ENCODE measurements at regions not wholly inside any gene's neighbourhood (a gene's known extent, or its start where the extent isn't known, plus 50 kb on each side); places are given as distances from the start of the nearest gene placed in this dataset.

DNA sequence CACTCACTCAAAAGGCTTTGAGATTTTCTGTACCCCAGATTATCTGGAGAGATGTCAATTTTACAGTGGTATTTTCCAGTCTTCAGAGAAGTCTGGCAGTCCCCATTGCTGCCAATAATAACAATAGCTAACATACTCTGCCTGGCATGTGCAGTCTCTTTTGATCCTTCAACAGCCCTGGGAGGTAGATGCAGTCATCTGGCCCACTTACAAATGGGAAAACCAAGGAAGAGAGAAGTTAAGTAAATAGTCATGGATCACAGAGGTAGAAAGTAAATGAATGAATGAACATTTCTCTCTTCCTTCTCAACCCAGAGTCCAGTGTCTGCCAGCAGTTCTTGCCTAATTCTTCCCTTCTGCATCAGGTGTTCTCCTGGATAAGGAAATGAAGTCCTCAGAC, 113.0 kb upstream of the EDNRA start:
- Histone ChIP-seq H3K4me1 (peaks cover 8 to 30% (median 19%) of the 10 kb centered on the region in 3 donors), H3K27ac (no peak overlapping the region), H3K9me3 (no peaks in the 10 kb centered on the region), H3K4me3 (no peak overlapping the region), H3K36me3 (no peaks in the 10 kb centered on the region), H3K27me3 (no peaks in the 10 kb centered on the region)
- DNase-seq: no peak
- intact Hi-C loops (cut with DNase I): no loop called here
- TF ChIP-seq CTCF (IDR thresholded peaks at IDR 0.05) (no peak), POLR2A (IDR thresholded peaks at IDR 0.05) (no peak)

GRCh38 chr4:147368948-147369347, 111.9 kb upstream of the EDNRA start:
- H3K27ac ChIP-seq: no peak overlapping the region
- no peaks in the 10 kb centered on the region for H3K27me3 ChIP-seq
- no peaks in the 10 kb centered on the region for H3K9me3 ChIP-seq
- TF ChIP-seq CTCF (IDR thresholded peaks at IDR 0.05): no peak
- TF ChIP-seq POLR2A (IDR thresholded peaks at IDR 0.05): no peak
- intact Hi-C loops (cut with DNase I): no loop called here
- no peak for DNase-seq
- H3K4me3 ChIP-seq: no peak overlapping the region
- peaks cover 2 to 20% (median 10%) of the 10 kb centered on the region in 3 donors for H3K4me1 ChIP-seq
- no peaks in the 10 kb centered on the region for H3K36me3 ChIP-seq

DNA sequence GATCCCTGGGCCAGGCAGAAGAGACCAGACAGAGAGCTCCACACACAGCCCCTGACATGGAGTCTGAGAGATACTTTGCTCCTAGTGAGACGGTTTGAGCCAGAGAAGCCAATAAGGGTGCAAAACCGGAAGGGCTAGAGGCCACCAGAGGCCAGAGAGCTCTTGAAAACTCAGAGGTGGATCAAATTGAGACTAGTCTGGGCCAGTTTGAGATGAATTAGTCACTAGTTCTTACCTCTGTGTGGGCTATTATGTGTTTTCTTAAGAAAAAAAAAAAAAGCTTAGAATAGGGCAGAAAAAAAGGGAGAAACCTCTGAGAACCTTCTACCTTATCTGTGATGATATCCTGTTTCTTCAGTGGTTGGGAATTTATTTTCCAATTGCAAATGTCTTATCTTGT, 110.4 kb upstream of the EDNRA start:
- H3K27me3 ChIP-seq: no peaks in the 10 kb centered on the region
- no peak overlapping the region for H3K4me3 ChIP-seq
- no peak for DNase-seq
- H3K27ac ChIP-seq: no peak overlapping the region
- peaks cover 2 to 18% (median 10%) of the 10 kb centered on the region in 3 donors for H3K4me1 ChIP-seq
- 28 to 40% methylated on average over 2 of the region's 2 CpGs for WGBS, 2 donors
- no peak for TF ChIP-seq POLR2A (IDR thresholded peaks at IDR 0.05)
- TF ChIP-seq CTCF (IDR thresholded peaks at IDR 0.05): no peak
- intact Hi-C loops (cut with DNase I): no loop called here
- no peaks in the 10 kb centered on the region for H3K9me3 ChIP-seq
- H3K36me3 ChIP-seq: no peaks in the 10 kb centered on the region

DNA sequence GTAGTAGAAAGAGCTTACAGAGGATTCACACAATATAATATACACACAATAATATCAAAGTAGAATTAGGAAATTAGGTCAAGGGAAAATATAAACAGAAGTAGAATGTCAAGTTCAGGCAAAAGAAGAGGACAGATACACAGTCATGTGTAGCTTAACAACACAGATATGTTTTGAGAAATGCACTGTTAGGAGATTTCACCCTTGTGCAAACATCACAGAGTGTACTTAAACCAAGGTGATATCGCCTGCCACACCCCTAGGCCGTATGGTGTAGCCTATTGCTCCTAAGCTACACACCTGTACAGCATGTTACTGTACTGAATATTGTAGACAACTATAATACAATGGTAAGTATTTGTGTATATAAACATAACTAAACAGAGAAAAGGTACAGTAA, 110.0 kb upstream of the EDNRA start:
- Histone ChIP-seq H3K4me3 (no peak overlapping the region), H3K4me1 (peaks cover 2 to 18% (median 10%) of the 10 kb centered on the region in 3 donors), H3K9me3 (no peaks in the 10 kb centered on the region), H3K36me3 (no peaks in the 10 kb centered on the region), H3K27ac (no peak overlapping the region), H3K27me3 (no peaks in the 10 kb centered on the region)
- TF ChIP-seq CTCF (IDR thresholded peaks at IDR 0.05) (no peak), POLR2A (IDR thresholded peaks at IDR 0.05) (no peak)
- intact Hi-C loops (cut with DNase I): no loop called here
- 22 to 44% methylated on average over 2 of the region's 2 CpGs for WGBS, 2 donors
- no peak for DNase-seq

- no peaks in the 10 kb centered on the region for H3K36me3 ChIP-seq
- H3K27me3 ChIP-seq: no peaks in the 10 kb centered on the region
- no peak overlapping the region for H3K27ac ChIP-seq
- H3K4me3 ChIP-seq: no peak overlapping the region
- no peaks in the 10 kb centered on the region for H3K9me3 ChIP-seq
- intact Hi-C loops (cut with DNase I): no loop called here
- TF ChIP-seq CTCF (IDR thresholded peaks at IDR 0.05) (no peak), POLR2A (IDR thresholded peaks at IDR 0.05) (no peak)
- H3K4me1 ChIP-seq: peaks cover 2 to 18% (median 10%) of the 10 kb centered on the region in 3 donors
- no peak for DNase-seq
These were observed 109.2 kb upstream of the EDNRA start for GRCh38 chr4:147371661-147372060.
